Testis (tissue), 2 donors: ENCODE measurements at regions not wholly inside any gene's neighbourhood (a gene's known extent, or its start where the extent isn't known, plus 50 kb on each side); places are given as distances from the start of the nearest gene placed in this dataset.

Experiments used
- DNase-seq: peaks from one replicate; pipeline ENCODE4 v3.0.0-alpha.2; 2019
- H3K27ac ChIP-seq, 2 donors: fragments of 200-600 bp; sonication (generic); one replicate each; pipeline ENCODE4 v1.5.1; 2019
- H3K27me3 ChIP-seq: fragments of 200-600 bp; sonication (generic); one replicate; pipeline ENCODE4 v1.5.1; 2019
- H3K36me3 ChIP-seq: fragments of 200-600 bp; sonication (generic); one replicate; pipeline ENCODE4 v1.5.1; 2017; ENCODE audit warnings: low read depth; ENCODE audit errors: missing control alignments
- H3K4me1 ChIP-seq: fragments of 200-600 bp; sonication (generic); one replicate; pipeline ENCODE4 v1.5.1; 2019
- H3K4me3 ChIP-seq, 2 donors: fragments of 200-600 bp; sonication (generic); one replicate each; pipeline ENCODE4 v1.5.1; 2017 to 2019
- H3K9me3 ChIP-seq: fragments of 200-600 bp; sonication (generic); one replicate; pipeline ENCODE4 v1.5.1; 2017
- POLR2A ChIP-seq: fragments of 450-650 bp; IDR thresholded peaks from one replicate; pipeline ENCODE4 v1.6.1; 2017; ENCODE audit warnings: antibody characterized with exemption, mild to moderate bottlenecking, moderate library complexity
- WGBS, 2 donors: methylation state at CpG; one replicate each; pipeline ENCODE4 v1.1.5; 2018; 5-methylcytosine and 5-hydroxymethylcytosine counted together
- intact Hi-C: fragments of 100-400 bp; cut with DNase I; formaldehyde crosslinking; loops from one replicate; pipeline ENCODE4 v1.15.1; 2023; ENCODE audit warnings: low total_unique reads
- TF ChIP-seq, protein P1 (sequence below), 3 experiments: fragments of 450-650 bp in 2 of 3; fragments of 200-600 bp in 1 of 3; sonication (generic) in 1 of 3; IDR thresholded peaks; one replicate each; pipeline ENCODE4 v1.5.1; 2016 to 2019; ENCODE audit warnings: antibody characterized with exemption in 3 of 3, mild to moderate bottlenecking in 2 of 3, moderate library complexity in 1 of 3

DNA sequence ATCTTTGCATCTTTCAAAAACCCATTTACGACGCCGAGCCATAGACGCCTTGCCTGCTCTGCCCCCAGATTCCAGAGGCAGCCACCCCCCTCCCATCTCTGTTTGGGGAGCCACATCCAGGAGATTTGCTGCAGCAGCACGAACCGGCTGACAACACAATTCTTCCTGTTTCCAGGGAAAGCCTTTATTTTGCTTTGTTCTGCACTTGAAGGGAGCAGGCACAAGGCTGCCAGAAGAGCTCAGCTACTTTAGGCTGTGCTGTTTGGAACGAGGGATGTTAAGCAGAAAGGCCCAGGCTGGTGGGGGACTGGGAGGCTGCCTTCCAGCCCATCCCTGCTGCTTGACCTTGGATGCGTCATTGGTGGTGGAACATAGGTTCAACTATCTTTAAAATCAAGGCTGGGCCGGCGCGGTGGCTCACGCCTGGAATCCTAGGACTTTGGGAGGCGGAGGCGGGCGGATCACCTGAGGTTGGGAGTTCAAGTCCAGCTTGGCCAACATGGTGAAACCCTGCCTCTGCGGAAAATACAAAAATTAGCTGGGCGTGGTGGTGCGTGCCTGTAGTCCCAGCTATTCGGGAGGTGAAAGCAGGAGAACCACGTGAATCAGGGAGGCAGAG is 243.9 kb downstream of the MIAT start:
- TF ChIP-seq, protein P1, sequence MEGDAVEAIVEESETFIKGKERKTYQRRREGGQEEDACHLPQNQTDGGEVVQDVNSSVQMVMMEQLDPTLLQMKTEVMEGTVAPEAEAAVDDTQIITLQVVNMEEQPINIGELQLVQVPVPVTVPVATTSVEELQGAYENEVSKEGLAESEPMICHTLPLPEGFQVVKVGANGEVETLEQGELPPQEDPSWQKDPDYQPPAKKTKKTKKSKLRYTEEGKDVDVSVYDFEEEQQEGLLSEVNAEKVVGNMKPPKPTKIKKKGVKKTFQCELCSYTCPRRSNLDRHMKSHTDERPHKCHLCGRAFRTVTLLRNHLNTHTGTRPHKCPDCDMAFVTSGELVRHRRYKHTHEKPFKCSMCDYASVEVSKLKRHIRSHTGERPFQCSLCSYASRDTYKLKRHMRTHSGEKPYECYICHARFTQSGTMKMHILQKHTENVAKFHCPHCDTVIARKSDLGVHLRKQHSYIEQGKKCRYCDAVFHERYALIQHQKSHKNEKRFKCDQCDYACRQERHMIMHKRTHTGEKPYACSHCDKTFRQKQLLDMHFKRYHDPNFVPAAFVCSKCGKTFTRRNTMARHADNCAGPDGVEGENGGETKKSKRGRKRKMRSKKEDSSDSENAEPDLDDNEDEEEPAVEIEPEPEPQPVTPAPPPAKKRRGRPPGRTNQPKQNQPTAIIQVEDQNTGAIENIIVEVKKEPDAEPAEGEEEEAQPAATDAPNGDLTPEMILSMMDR (IDR thresholded peaks at IDR 0.05) = no peak
- no peak for TF ChIP-seq POLR2A
- H3K27ac ChIP-seq = no peak overlapping the region
- no peaks in the 10 kb centered on the region for H3K9me3 ChIP-seq
- H3K27me3 ChIP-seq = peaks cover 5% of the 10 kb centered on the region
- no peaks in the 10 kb centered on the region for H3K36me3 ChIP-seq
- intact Hi-C loops = no loop called here
- WGBS, 2 donors = 80 to 88% methylated on average over 15 to 20 of the region's 20 CpGs
- H3K4me1 ChIP-seq = peaks cover 6% of the 10 kb centered on the region
- no peak for DNase-seq
- H3K4me3 ChIP-seq = no peak overlapping the region

DNA sequence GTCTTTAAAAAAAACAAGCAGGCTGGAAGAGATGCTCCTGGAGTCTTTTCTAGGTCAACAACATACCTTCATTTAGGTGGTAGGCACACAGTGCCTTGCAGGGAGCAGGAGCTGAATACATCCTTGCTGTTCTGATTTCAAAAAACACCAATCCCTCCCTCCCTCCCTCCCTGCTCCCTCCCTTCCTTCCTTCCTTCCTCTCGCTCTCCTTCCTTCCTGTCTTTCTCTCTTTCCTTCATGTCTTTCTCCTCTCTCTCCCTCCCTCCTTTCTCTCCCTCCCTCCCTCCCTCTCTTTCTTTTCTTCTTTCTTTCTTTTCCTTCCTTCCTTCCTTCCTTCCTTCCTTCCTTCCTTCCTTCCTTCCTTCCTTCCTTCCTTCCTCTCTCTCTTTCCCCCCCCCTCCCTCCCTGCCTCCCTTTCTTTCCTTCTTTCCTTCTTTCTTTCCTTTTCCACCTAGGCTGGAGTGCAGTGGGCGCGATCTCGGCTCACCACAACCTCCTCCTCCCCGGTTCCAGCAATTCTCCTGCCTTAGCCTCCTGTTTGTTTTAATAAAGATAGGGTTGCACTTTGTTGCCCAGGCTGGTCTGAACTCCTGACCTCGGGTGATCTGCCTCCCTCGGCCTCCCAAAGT is 245.1 kb downstream of the MIAT start:
- Histone ChIP-seq H3K4me3 (no peak overlapping the region), H3K27me3 (peaks cover 5% of the 10 kb centered on the region), H3K9me3 (no peaks in the 10 kb centered on the region), H3K4me1 (peaks cover 6% of the 10 kb centered on the region), H3K36me3 (no peaks in the 10 kb centered on the region), H3K27ac (no peak overlapping the region)
- no peak for TF ChIP-seq POLR2A
- intact Hi-C loops = no loop called here
- DNase-seq = no peak
- WGBS, 2 donors = 24 to 32% methylated on average over 7 of the region's 7 CpGs

DNA sequence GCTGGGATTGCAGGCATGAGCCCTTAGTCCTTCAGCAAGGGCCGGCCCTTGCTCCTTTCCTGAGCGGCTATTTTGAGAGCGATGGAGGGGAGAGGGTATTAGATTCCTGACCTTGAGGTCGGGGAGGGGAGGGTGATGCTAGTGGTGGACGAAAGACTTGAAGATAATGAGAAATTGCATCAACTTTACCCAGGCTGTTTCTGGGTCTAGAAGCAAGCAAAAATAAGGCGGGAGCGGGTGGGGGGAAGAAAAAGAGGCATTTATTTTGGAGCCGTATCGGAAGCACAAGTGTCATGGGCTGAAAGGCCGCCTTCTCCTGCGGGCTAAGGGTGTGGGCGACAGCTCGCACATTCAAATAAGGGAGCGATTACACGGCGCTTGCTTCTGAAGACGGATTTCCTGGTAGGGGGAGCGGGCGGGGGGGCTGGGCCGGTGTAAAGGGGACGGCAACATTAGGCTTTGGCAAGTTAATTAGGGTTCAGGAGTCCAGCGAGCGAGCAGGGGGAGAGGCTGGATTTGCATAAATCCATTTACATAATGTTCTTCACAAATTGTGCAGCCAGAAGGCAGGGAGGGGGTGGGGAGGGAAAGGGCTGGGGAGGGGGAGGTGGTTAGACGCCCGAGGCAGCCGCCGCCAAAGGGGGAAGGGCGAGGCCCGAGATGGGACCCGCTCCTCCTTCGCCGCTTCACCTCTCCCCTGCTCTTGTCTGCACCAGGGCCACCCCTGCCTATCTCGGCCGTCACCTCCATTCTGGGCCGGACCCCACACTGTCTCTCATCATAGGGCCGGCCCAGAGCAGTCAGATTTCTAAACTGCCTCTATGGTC is 245.9 kb downstream of the MIAT start:
- H3K4me1 ChIP-seq = peaks cover 6% of the 10 kb centered on the region
- H3K36me3 ChIP-seq = no peaks in the 10 kb centered on the region
- intact Hi-C loops = no loop called here
- peak overlapping the region in 1 of 2 donors; percentile 21 for H3K4me3 ChIP-seq
- peaks cover 5% of the 10 kb centered on the region for H3K27me3 ChIP-seq
- TF ChIP-seq, protein P1 (IDR thresholded peaks at IDR 0.05) = no peak
- no peak for TF ChIP-seq POLR2A
- H3K27ac ChIP-seq = no peak overlapping the region
- no peaks in the 10 kb centered on the region for H3K9me3 ChIP-seq
- WGBS, 2 donors = 9 to 13% methylated on average over 33 to 36 of the region's 36 CpGs
- peak; percentile 30 for DNase-seq

DNA sequence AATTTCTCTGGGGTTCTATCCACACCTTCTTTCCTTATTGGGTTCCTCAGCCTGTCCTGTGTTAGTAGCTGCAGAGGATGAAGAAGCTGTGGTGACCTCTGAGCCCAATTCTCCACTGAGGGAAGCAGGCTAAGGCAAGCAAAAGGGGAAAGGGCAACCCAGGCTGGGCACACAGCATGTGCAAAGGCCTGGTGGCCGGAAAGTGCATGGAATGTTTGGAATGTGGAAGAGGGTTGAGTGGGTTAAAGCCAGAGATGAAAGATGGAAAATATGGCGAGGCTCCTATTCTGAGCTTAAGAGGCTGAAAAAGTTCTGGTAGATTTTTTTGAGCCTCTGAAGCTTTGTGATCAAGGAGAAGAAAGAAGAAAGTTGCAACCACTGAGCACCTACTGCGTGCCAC is 247.1 kb downstream of the MIAT start:
- Histone ChIP-seq H3K27me3 (peaks cover 5% of the 10 kb centered on the region), H3K4me1 (peaks cover 6% of the 10 kb centered on the region), H3K27ac (no peak overlapping the region), H3K36me3 (no peaks in the 10 kb centered on the region), H3K9me3 (no peaks in the 10 kb centered on the region), H3K4me3 (no peak overlapping the region)
- no peak for TF ChIP-seq POLR2A
- TF ChIP-seq, protein P1 (IDR thresholded peaks at IDR 0.05) = no peak
- no peak for DNase-seq
- intact Hi-C loops = no loop called here
- 60 to 70% methylated on average over 3 of the region's 3 CpGs for WGBS, 2 donors

DNA sequence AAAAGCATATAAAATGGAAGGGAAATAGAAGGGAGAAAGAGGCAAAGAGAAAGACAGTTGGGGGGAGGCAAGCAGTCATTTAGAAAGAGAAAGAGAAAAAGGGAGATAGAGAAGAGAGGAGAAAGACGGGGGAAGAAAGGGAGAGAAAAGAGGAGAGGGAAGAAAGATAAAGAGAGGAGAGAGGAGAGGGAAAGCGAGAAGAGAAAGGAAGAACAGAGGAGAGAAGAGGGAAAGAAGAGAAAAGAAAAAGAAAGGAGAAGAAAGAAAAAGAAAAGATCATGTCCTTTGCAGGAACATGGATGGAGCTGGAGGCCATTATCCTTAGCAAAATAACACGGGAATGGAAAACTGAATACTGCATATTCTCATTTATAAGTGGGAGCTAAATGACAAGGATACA is 247.7 kb downstream of the MIAT start:
- TF ChIP-seq, protein P1 (IDR thresholded peaks at IDR 0.05) = no peak
- TF ChIP-seq POLR2A = no peak
- Histone ChIP-seq H3K27ac (no peak overlapping the region), H3K36me3 (no peaks in the 10 kb centered on the region), H3K9me3 (no peaks in the 10 kb centered on the region), H3K4me3 (no peak overlapping the region), H3K4me1 (peaks cover 6% of the 10 kb centered on the region), H3K27me3 (no peaks in the 10 kb centered on the region)
- WGBS, 2 donors = 74 to 84% methylated on average over 3 of the region's 3 CpGs
- intact Hi-C loops = no loop called here
- no peak for DNase-seq
